ENCODE measurements at regions not wholly inside any gene's neighbourhood (a gene's known extent, or its start where the extent isn't known, plus 50 kb on each side); places are given as distances from the start of the nearest gene placed in this dataset.

DNA sequence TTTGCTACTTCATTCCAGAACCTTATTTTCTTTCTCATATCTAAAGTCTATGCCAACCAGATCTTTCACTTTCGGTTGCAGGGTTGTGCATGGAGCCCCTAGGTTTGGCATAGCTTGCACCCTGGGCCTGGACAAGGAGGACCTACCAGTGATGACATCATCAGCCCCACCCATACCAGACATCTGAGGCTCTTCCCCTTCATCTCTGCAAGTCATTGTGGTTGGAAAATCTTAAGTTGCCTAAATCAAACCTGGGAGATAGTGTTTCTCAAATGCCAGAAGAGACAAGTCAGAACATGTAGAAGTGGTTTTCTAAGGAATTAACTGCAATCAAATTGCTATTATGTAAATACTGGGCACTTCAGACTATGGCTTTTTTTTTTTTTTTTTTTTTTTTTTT lies 363.3 kb downstream of the ZNF516 start:
- TF ChIP-seq, protein P1, sequence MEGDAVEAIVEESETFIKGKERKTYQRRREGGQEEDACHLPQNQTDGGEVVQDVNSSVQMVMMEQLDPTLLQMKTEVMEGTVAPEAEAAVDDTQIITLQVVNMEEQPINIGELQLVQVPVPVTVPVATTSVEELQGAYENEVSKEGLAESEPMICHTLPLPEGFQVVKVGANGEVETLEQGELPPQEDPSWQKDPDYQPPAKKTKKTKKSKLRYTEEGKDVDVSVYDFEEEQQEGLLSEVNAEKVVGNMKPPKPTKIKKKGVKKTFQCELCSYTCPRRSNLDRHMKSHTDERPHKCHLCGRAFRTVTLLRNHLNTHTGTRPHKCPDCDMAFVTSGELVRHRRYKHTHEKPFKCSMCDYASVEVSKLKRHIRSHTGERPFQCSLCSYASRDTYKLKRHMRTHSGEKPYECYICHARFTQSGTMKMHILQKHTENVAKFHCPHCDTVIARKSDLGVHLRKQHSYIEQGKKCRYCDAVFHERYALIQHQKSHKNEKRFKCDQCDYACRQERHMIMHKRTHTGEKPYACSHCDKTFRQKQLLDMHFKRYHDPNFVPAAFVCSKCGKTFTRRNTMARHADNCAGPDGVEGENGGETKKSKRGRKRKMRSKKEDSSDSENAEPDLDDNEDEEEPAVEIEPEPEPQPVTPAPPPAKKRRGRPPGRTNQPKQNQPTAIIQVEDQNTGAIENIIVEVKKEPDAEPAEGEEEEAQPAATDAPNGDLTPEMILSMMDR (IDR thresholded peaks at IDR 0.05; ENCODE audit: insufficient read depth, low read length): no peak
- TF ChIP-seq POLR2AphosphoS5 (IDR thresholded peaks at IDR 0.05; ENCODE audit: low read depth): no peak
- no peak for TF ChIP-seq SPI1 (IDR thresholded peaks at IDR 0.05; ENCODE audit: borderline replicate concordance, low read depth)

Data from HL-60 (cell line).